ENCODE measurements at regions not wholly inside any gene's neighbourhood (a gene's known extent, or its start where the extent isn't known, plus 50 kb on each side); places are given as distances from the start of the nearest gene placed in this dataset.
A peak's percentile ranks its signal among the peaks of the same experiment; 100 is the strongest.

DNA sequence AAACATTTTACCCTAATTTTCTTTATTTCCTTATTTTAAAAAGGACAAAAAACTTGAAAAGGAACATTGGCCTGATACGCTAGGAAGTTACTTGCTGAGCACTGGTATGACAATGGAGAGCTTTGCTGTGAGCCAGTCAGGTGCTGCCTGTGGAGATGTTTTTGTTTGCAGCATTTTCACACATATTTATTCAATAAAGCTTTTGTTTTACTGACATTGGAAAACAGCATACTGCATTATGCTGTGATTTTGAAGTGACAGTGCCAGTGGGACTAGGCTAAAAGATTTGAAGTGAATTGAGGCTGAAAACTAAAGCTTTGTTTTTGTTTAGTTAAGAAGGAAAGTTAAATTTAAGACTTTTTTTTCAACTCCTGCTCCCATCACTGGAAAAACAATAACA is 470.7 kb upstream of the ZEB2 start:
- no peak for DNase-seq
- H3K23ac ChIP-seq (ENCODE audit: insufficient read length, low read depth, low read length): no peak overlapping the region
- H3K56ac ChIP-seq (ENCODE audit: insufficient read length, low read depth, low read length): no peak overlapping the region
- H2BK15ac ChIP-seq (ENCODE audit: low read depth, low read length): no peak overlapping the region
- no peak overlapping the region for H2AFZ ChIP-seq (ENCODE audit: low read length)
- TF ChIP-seq, protein P1, sequence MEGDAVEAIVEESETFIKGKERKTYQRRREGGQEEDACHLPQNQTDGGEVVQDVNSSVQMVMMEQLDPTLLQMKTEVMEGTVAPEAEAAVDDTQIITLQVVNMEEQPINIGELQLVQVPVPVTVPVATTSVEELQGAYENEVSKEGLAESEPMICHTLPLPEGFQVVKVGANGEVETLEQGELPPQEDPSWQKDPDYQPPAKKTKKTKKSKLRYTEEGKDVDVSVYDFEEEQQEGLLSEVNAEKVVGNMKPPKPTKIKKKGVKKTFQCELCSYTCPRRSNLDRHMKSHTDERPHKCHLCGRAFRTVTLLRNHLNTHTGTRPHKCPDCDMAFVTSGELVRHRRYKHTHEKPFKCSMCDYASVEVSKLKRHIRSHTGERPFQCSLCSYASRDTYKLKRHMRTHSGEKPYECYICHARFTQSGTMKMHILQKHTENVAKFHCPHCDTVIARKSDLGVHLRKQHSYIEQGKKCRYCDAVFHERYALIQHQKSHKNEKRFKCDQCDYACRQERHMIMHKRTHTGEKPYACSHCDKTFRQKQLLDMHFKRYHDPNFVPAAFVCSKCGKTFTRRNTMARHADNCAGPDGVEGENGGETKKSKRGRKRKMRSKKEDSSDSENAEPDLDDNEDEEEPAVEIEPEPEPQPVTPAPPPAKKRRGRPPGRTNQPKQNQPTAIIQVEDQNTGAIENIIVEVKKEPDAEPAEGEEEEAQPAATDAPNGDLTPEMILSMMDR (conservative IDR thresholded peaks at IDR 0.05): no peak
- H4K20me1 ChIP-seq (ENCODE audit: control insufficient read depth, insufficient read depth, insufficient read length): no peaks in the 10 kb centered on the region
- H3T11ph ChIP-seq (ENCODE audit: low read length): no peak overlapping the region
- no peak overlapping the region for H3K4ac ChIP-seq (ENCODE audit: low read depth, low read length)
- no peak overlapping the region for H3K14ac ChIP-seq (ENCODE audit: insufficient read depth, low read length)
- no peaks in the 10 kb centered on the region for H3K23me2 ChIP-seq (ENCODE audit: insufficient read length, low read depth, low read length, poor library complexity, severe bottlenecking)
- H2BK12ac ChIP-seq (ENCODE audit: insufficient read length, low read depth, low read length): no peak overlapping the region
- H3K79me1 ChIP-seq (ENCODE audit: insufficient read depth, low read depth, low read length, poor library complexity, severe bottlenecking): no peaks in the 10 kb centered on the region
- Mint-ChIP-seq H3K27me3 (ENCODE audit: low read depth) (no peaks in the 10 kb centered on the region; the same call in 1 of the 2 replicates), H3K36me3 (ENCODE audit: insufficient read depth in 1 of 3, low read depth in 3 of 3) (peaks cover 18 to 45% (median 31%) of the 10 kb centered on the region in 3 experiments), H3K4me3 (no peak overlapping the region; a peak in 1 of 5 replicates), H3K27ac (peak overlapping the region in 2 of 3 experiments; percentile 38 to 89; a peak in 4 of 7 replicates), H3K9me3 (peaks cover 34 to 41% of the 10 kb centered on the region in 2 experiments), H3K4me1 (peaks cover 21 to 22% of the 10 kb centered on the region in 2 experiments)
- H3K4me1 ChIP-seq (ENCODE audit: insufficient read depth, low read length): peaks cover 2% of the 10 kb centered on the region; the same call in 1 of the 2 replicates
- no CpG with 5 or more reads among the region's 1 CpG for WGBS (ENCODE audit: extremely low coverage, insufficient read length, low lambda C conversion rate)
- H3K4me2 ChIP-seq (ENCODE audit: insufficient read depth, insufficient read length, low read length): no peak overlapping the region
- H4K8ac ChIP-seq (replicated peaks; ENCODE audit: insufficient read length, low read depth, low read length): no peak overlapping the region
- no peak overlapping the region for H3K18ac ChIP-seq (ENCODE audit: insufficient read length, low read depth, low read length)
- H2AK5ac ChIP-seq (ENCODE audit: insufficient read length, low read length): no peak overlapping the region
- no peak overlapping the region for H4K91ac ChIP-seq (ENCODE audit: insufficient read length, low read depth, low read length)
- no peaks in the 10 kb centered on the region for H3K79me2 ChIP-seq (ENCODE audit: insufficient read depth, low read length)
- no peaks in the 10 kb centered on the region for H3K9me3 ChIP-seq (ENCODE audit: control insufficient read depth, low read depth, low read length)
- no peak overlapping the region for H3K9ac ChIP-seq (ENCODE audit: extremely low read depth, insufficient read length, low read length)
- H3K27ac ChIP-seq (ENCODE audit: insufficient read length, low read depth, low read length): no peak overlapping the region
- H4K5ac ChIP-seq (ENCODE audit: insufficient read length, low read depth, low read length): no peak overlapping the region
- H2BK120ac ChIP-seq (ENCODE audit: low read depth, low read length, poor library complexity, severe bottlenecking): no peak overlapping the region
- H3K27me3 ChIP-seq (ENCODE audit: insufficient read depth, low read length): no peaks in the 10 kb centered on the region
- H2BK20ac ChIP-seq (ENCODE audit: low read depth, low read length, poor library complexity, severe bottlenecking): no peak overlapping the region
- H2BK5ac ChIP-seq (ENCODE audit: insufficient read length, low read length): no peak overlapping the region
